Stomach (tissue), 8 donors: ENCODE measurements at regions not wholly inside any gene's neighbourhood (a gene's known extent, or its start where the extent isn't known, plus 50 kb on each side); places are given as distances from the start of the nearest gene placed in this dataset.
"Not testable (repeated sequence)": the region's sequence is repeated elsewhere in the genome, so short reads cannot be mapped to it uniquely, and the experiment has no call there.

Experiments used
- DNase-seq, 2 donors: peaks; one replicate each; pipeline versions ENCODE4 v3.0.0 to v3.0.0-alpha.2; 2013 to 2019
- H3K27ac ChIP-seq, 5 donors: fragments of 200-600 bp in 4 of 5; sonication (generic) in 4 of 5; one replicate each; pipeline ENCODE4 v1.5.1; 2013 to 2019; ENCODE audit warnings: mild to moderate bottlenecking in 1 of 5, moderate library complexity in 1 of 5
- H3K27me3 ChIP-seq, 3 donors: fragments of 200-600 bp; sonication (generic); one replicate each; pipeline ENCODE4 v1.5.1; 2017 to 2019; ENCODE audit warnings: mixed run types in 1 of 3
- H3K36me3 ChIP-seq, 4 donors: fragments of 200-600 bp; sonication (generic); 1 replicate in 3 of 4; 2 replicates in 1 of 4; pipeline ENCODE4 v1.5.1; 2016 to 2019
- H3K4me1 ChIP-seq, 4 donors: fragments of 200-600 bp; sonication (generic); one replicate each; pipeline ENCODE4 v1.5.1; 2016 to 2019
- H3K4me3 ChIP-seq, 4 donors: fragments of 200-600 bp; sonication (generic) in 3 of 4; one replicate each; pipeline ENCODE4 v1.5.1; 2016 to 2019; ENCODE audit warnings: mild to moderate bottlenecking in 1 of 4
- H3K9me3 ChIP-seq, 4 donors: fragments of 200-600 bp; sonication (generic); one replicate each; pipeline ENCODE4 v1.5.1; 2016 to 2019
- CTCF ChIP-seq, 7 experiments: fragments of 450-650 bp in 4 of 7; fragments of 200-600 bp in 3 of 7; sonication (generic) in 3 of 7; IDR thresholded peaks; one replicate each; pipeline ENCODE4 v1.5.1; 2016 to 2019; ENCODE audit warnings: antibody characterized with exemption in 7 of 7, control low read depth in 2 of 7, mild to moderate bottlenecking in 1 of 7
- EP300 ChIP-seq: sonication (generic); formaldehyde crosslinking; IDR thresholded peaks from one replicate; pipeline ENCODE4 v1.6.1; 2017; ENCODE audit warnings: antibody characterized with exemption
- POLR2A ChIP-seq, 4 donors: fragments of 450-650 bp; IDR thresholded peaks; one replicate each; pipeline ENCODE4 v1.6.1; 2016; ENCODE audit warnings: antibody characterized with exemption in 4 of 4, control low read depth in 2 of 4, mild to moderate bottlenecking in 1 of 4, moderate library complexity in 1 of 4
- POLR2AphosphoS5 ChIP-seq, 3 donors: sonication (generic); formaldehyde crosslinking; IDR thresholded peaks; one replicate each; pipeline ENCODE4 v1.6.1; 2016; ENCODE audit warnings: antibody characterized with exemption in 3 of 3
- WGBS, 5 donors: extraction: QIAGEN DNeasy Blood & Tissue Kit in 3 of 5; methylation state at CpG; one replicate each; pipeline versions ENCODE4 v1.1.5 to v1.1.7; 2013 to 2018; 5-methylcytosine and 5-hydroxymethylcytosine counted together
- intact Hi-C: fragments of 100-400 bp; cut with DNase I; formaldehyde crosslinking; loops from one replicate; pipeline ENCODE4 v1.15.1; 2023; ENCODE audit warnings: low total_unique reads
- donor health status: healthy with polysubstance abuse.
- donor health status: Bipolar disorder and iron deficiency.
- donor health status: healthy.

GRCh38 chr3:176119826-176120225 is 1077.5 kb downstream of the TBL1XR1 start:
- H3K4me1 ChIP-seq = no peaks in the 10 kb centered on the region
- intact Hi-C loops = no loop called here
- H3K27ac ChIP-seq = no peak overlapping the region
- H3K36me3 ChIP-seq = no peaks in the 10 kb centered on the region
- no peak overlapping the region for H3K4me3 ChIP-seq
- peaks cover 0 to 14% (median 6%) of the 10 kb centered on the region in 4 donors for H3K9me3 ChIP-seq
- 70 to 85% (median 78%) methylated on average over 6 of the region's 6 CpGs for whole genome bisulfite sequencing, 5 donors
- no peak for TF ChIP-seq POLR2A (IDR thresholded peaks at IDR 0.05)
- no peak for TF ChIP-seq POLR2AphosphoS5 (IDR thresholded peaks at IDR 0.05)
- TF ChIP-seq CTCF (IDR thresholded peaks at IDR 0.05) = no peak
- no peak for TF ChIP-seq EP300
- no peaks in the 10 kb centered on the region for H3K27me3 ChIP-seq
- DNase-seq = no peak

GRCh38 chr3:176106380-176106779 is 1090.9 kb downstream of the TBL1XR1 start:
- Histone ChIP-seq H3K4me1 (no peaks in the 10 kb centered on the region), H3K27ac (no peak overlapping the region), H3K4me3 (no peak overlapping the region), H3K36me3 (no peaks in the 10 kb centered on the region), H3K9me3 (peaks cover 0 to 7% (median 0%) of the 10 kb centered on the region in 4 donors), H3K27me3 (no peaks in the 10 kb centered on the region)
- WGBS, 5 donors = 74 to 89% (median 82%) methylated on average over 2 of the region's 2 CpGs
- TF ChIP-seq CTCF (IDR thresholded peaks at IDR 0.05) (no peak), POLR2AphosphoS5 (IDR thresholded peaks at IDR 0.05) (no peak), EP300 (no peak), POLR2A (IDR thresholded peaks at IDR 0.05) (no peak)
- DNase-seq = no peak
- intact Hi-C loops = no loop called here

- no peak overlapping the region for H3K27ac ChIP-seq
- H3K4me1 ChIP-seq = no peaks in the 10 kb centered on the region
- H3K4me3 ChIP-seq = no peak overlapping the region
- intact Hi-C loops = no loop called here
- H3K9me3 ChIP-seq = no peaks in the 10 kb centered on the region
- H3K36me3 ChIP-seq = no peaks in the 10 kb centered on the region
- H3K27me3 ChIP-seq = no peaks in the 10 kb centered on the region
- TF ChIP-seq POLR2AphosphoS5 (IDR thresholded peaks at IDR 0.05) = no peak
- TF ChIP-seq CTCF (IDR thresholded peaks at IDR 0.05) = no peak
- no peak for TF ChIP-seq POLR2A (IDR thresholded peaks at IDR 0.05)
- TF ChIP-seq EP300 = no peak
- no peak for DNase-seq
Measured at GRCh38 chr3:176097027-176097426, 1100.3 kb downstream of the TBL1XR1 start.

- H3K36me3 ChIP-seq, intact Hi-C loops, DNase-seq, H3K27ac ChIP-seq, H3K27me3 ChIP-seq, H3K4me1 ChIP-seq, H3K4me3 ChIP-seq, H3K9me3 ChIP-seq: not testable (repeated sequence)
- 23 to 70% (median 40%) methylated on average over 1 of the region's 1 CpG for WGBS, 5 donors
Measured at GRCh38 chr3:176093892-176094291, 1103.4 kb downstream of the TBL1XR1 start.

GRCh38 chr3:176090727-176091126 is 1106.6 kb downstream of the TBL1XR1 start:
- Histone ChIP-seq H3K27ac (no peak overlapping the region), H3K4me1 (no peaks in the 10 kb centered on the region), H3K4me3 (no peak overlapping the region), H3K9me3 (peaks cover 0 to 6% (median 2%) of the 10 kb centered on the region in 4 donors), H3K27me3 (no peaks in the 10 kb centered on the region), H3K36me3 (no peaks in the 10 kb centered on the region)
- DNase-seq = no peak
- TF ChIP-seq EP300 = no peak
- intact Hi-C loops = no loop called here
- WGBS, 5 donors = 58 to 90% (median 70%) methylated on average over 3 of the region's 3 CpGs
